Endothelial cell of umbilical vein (primary cell): ENCODE measurements at regions not wholly inside any gene's neighbourhood (a gene's known extent, or its start where the extent isn't known, plus 50 kb on each side); places are given as distances from the start of the nearest gene placed in this dataset.
A peak's percentile ranks its signal among the peaks of the same experiment; 100 is the strongest.

ENCODE experiments used
- BruUV-seq: library from RNA; stranded (reverse); fragments of 400-500 nt; replicated peaks from 2 replicates; lab custom pipeline; 2021; lab: Mats Ljungman, UMichigan
- CTCF ChIA-PET: fragments of 300-600, 350-600 bp; sonication (Branson Sonifier 250); formaldehyde crosslinking; loops from one replicate; lab custom pipeline; 2021; ENCODE audit warnings: antibody characterized with exemption, inconsistent platforms; lab: Charles Lee
- POLR2A ChIA-PET: fragments of 300-600, 350-600 bp; sonication (Branson Sonifier 250); formaldehyde crosslinking; loops from one replicate; lab custom pipeline; 2021; ENCODE audit warnings: antibody characterized with exemption, inconsistent platforms; lab: Charles Lee
- DNase-seq: peaks from one replicate; pipeline ENCODE4 v3.0.0-alpha.2; 2011; ENCODE audit warnings: low read depth, low spot score
- FAIRE-seq: peaks from 2 replicates; lab custom pipeline; 2011; peaks lifted over from hg19 to GRCh38; lab: Jason Lieb, UNC
- H2AFZ ChIP-seq: 2 replicates; pipeline ENCODE4 v1.6.0; 2012; ENCODE audit warnings: low read depth, low read length, control low read depth, inconsistent platforms
- H3K27ac ChIP-seq: 2 replicates; pipeline ENCODE4 v1.5.1; 2011; ENCODE audit warnings: low read depth, mild to moderate bottlenecking, control low read depth, low read length, moderate library complexity; ENCODE audit not compliant: insufficient read depth
- H3K27me3 ChIP-seq, 2 experiments: 2 replicates each; pipeline versions ENCODE4 v1.6.0 to v1.6.1; 2011; ENCODE audit warnings: low read length in 2 of 2, mixed read lengths in 1 of 2; ENCODE audit not compliant: control insufficient read depth in 2 of 2, insufficient read depth in 2 of 2
- H3K36me3 ChIP-seq, 2 experiments: 2 replicates in 1 of 2; 3 replicates in 1 of 2; pipeline ENCODE4 v1.5.1; 2011; ENCODE audit warnings: low read length in 2 of 2, mild to moderate bottlenecking in 1 of 2, moderate library complexity in 1 of 2; ENCODE audit not compliant: control insufficient read depth in 2 of 2, insufficient read depth in 2 of 2; ENCODE audit errors: extremely low read depth in 1 of 2
- H3K4me1 ChIP-seq: 3 replicates; pipeline ENCODE4 v1.5.1; 2011; ENCODE audit warnings: mild to moderate bottlenecking, low read length; ENCODE audit not compliant: control insufficient read depth, insufficient read depth; ENCODE audit errors: extremely low read depth
- H3K4me2 ChIP-seq: 2 replicates; pipeline ENCODE4 v1.6.1; 2011; ENCODE audit warnings: low read length, control low read depth, mixed read lengths; ENCODE audit not compliant: insufficient read depth
- H3K4me3 ChIP-seq, 3 experiments: fragments of 200-600 bp in 1 of 3; sonication (generic), shearing (Covaris generic) in 1 of 3; replicated peaks in 1 of 3; 2 replicates each; pipeline ENCODE4 v1.5.1; 2011 to 2016; ENCODE audit warnings: control low read depth in 3 of 3, low read length in 3 of 3, mild to moderate bottlenecking in 2 of 3, inconsistent platforms in 1 of 3, low read depth in 1 of 3, moderate library complexity in 1 of 3; ENCODE audit not compliant: insufficient read depth in 1 of 3
- H3K79me2 ChIP-seq: 2 replicates; pipeline ENCODE4 v1.6.0; 2012; ENCODE audit warnings: low read length, inconsistent platforms; ENCODE audit not compliant: control insufficient read depth, insufficient read depth
- H3K9ac ChIP-seq: replicated peaks from 2 replicates; pipeline ENCODE3; 2011; ENCODE audit warnings: low read length, control low read depth; ENCODE audit not compliant: insufficient read depth; ENCODE audit errors: extremely low read depth
- H3K9me1 ChIP-seq: replicated peaks from 3 replicates; pipeline ENCODE4 v1.6.0; 2011; ENCODE audit warnings: mild to moderate bottlenecking, low read length; ENCODE audit not compliant: control insufficient read depth, insufficient read depth; ENCODE audit errors: extremely low read depth
- H3K9me3 ChIP-seq: replicated peaks from 2 replicates; pipeline ENCODE4 v1.5.1; 2012; ENCODE audit warnings: low read length, inconsistent platforms; ENCODE audit not compliant: control insufficient read depth, insufficient read depth
- H4K20me1 ChIP-seq: replicated peaks from 2 replicates; pipeline ENCODE3; 2011; ENCODE audit warnings: mild to moderate bottlenecking, low read length; ENCODE audit not compliant: control insufficient read depth, insufficient read depth; ENCODE audit errors: extremely low read depth
- EZH2 ChIP-seq: IDR thresholded peaks from 2 replicates; pipeline ENCODE4 v1.6.1; 2012; ENCODE audit warnings: borderline replicate concordance, low read depth, mild to moderate bottlenecking, moderate library complexity, low read length, inconsistent platforms; ENCODE audit not compliant: severe bottlenecking
- JUN ChIP-seq: IDR thresholded peaks from 2 replicates; pipeline ENCODE4 v1.6.1; 2011; ENCODE audit warnings: borderline replicate concordance, low read depth; ENCODE audit not compliant: insufficient read length, insufficient read depth
- POLR2A ChIP-seq: IDR thresholded peaks from 2 replicates; pipeline ENCODE4 v1.6.1; 2012; ENCODE audit warnings: low read depth, mild to moderate bottlenecking, control low read depth, low read length
- dilution Hi-C: fragments of 300-500 bp; cut with MboI; formaldehyde crosslinking; loops from one replicate; pipeline ENCODE4 v1.15.0; 2019; ENCODE audit warnings: low sequenced_read_pairs; ENCODE audit not compliant: extremely low pct_ligation_motif_present
- intact Hi-C: fragments of 100-400 bp; cut with micrococcal nuclease; formaldehyde crosslinking; loops from one replicate; pipeline ENCODE4 v1.10.0; 2022
- TF ChIP-seq, protein P1 (sequence below): IDR thresholded peaks from 2 replicates; pipeline ENCODE4 v1.6.1; 2011; ENCODE audit not compliant: insufficient read depth, insufficient read length

DNA sequence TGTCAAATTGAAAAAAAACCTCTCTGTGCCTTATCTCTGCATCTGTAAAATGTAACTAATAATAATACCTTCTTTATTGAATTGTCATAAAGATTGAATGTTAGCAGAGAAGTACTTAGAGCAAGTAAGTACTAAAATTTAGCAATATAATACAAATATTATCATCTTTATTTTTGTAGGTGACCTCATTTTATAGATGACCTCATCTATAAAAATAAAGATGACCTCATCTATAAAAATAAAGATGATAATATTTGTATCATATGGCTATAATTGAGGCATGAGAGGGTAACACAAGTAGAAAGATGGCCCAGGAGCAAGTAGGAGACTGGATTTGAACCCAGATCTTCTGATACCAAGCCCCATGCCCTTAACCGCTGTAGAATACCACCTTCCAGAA lies 193.2 kb upstream of the FOXD3 start:
- Histone ChIP-seq H2AFZ (no peak overlapping the region), H3K4me1 (peaks cover 20% of the 10 kb centered on the region), H4K20me1 (no peaks in the 10 kb centered on the region), H3K79me2 (no peaks in the 10 kb centered on the region), H3K27me3 (peaks cover under 1 to 3% of the 10 kb centered on the region in 2 experiments), H3K4me2 (no peak overlapping the region), H3K27ac (no peak overlapping the region), H3K4me3 (no peak overlapping the region), H3K36me3 (no peaks in the 10 kb centered on the region), H3K9me1 (no peaks in the 10 kb centered on the region), H3K9ac (no peak overlapping the region), H3K9me3 (no peaks in the 10 kb centered on the region)
- ChIA-PET CTCF (interaction anchor here (1.5 kb wide), 1 partner anchor 20 kb away, joined by 9 read pairs; no protein-coding TSS in a partner anchor), POLR2A (no interaction called here)
- intact Hi-C loops, result no loop called here
- TF ChIP-seq POLR2A, result no peak
- TF ChIP-seq JUN, result peak; percentile 45
- DNase-seq, result no peak
- dilution Hi-C loops, result no loop called here
- no TSS peak for BruUV-seq
- FAIRE-seq, result no peak

DNA sequence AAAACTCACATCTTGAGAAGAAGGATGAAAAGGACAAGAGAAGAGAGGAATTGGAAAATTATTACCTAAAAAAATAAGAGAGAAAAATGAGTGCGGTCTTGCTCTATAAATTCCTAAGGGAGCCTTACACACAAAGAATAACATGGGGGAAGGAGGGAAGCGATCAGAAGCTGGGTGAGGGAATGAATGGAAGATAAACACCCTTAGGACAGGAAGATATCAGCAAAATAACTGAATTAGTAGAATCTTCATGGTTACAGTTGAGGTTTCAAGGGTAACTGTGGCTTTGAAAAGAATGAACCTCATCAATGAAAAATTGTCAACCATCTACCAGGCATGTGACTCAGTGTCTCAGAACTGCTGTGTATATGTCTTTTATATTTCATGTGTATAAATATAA lies 192.5 kb upstream of the FOXD3 start:
- Histone ChIP-seq H3K27me3 (peaks cover 1 to 6% of the 10 kb centered on the region in 2 experiments), H3K4me1 (peaks cover 13% of the 10 kb centered on the region), H3K36me3 (no peaks in the 10 kb centered on the region), H2AFZ (no peak overlapping the region), H3K9ac (no peak overlapping the region), H3K4me3 (no peak overlapping the region), H3K9me1 (no peaks in the 10 kb centered on the region), H3K79me2 (no peaks in the 10 kb centered on the region), H3K27ac (no peak overlapping the region), H3K9me3 (no peaks in the 10 kb centered on the region), H3K4me2 (no peak overlapping the region), H4K20me1 (no peaks in the 10 kb centered on the region)
- no TSS peak for BruUV-seq
- no peak for DNase-seq
- POLR2A ChIA-PET, result no interaction called here
- CTCF ChIA-PET, result interaction anchor here (1.5 kb wide), 1 partner anchor 19 kb away, joined by 9 read pairs; no protein-coding TSS in a partner anchor
- intact Hi-C loops (no loop called here), dilution Hi-C loops (no loop called here)
- FAIRE-seq, result no peak
- TF ChIP-seq JUN (no peak), EZH2 (no peak)
- TF ChIP-seq, protein P1, sequence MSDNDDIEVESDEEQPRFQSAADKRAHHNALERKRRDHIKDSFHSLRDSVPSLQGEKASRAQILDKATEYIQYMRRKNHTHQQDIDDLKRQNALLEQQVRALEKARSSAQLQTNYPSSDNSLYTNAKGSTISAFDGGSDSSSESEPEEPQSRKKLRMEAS, result no peak
